D721Med (cell line): ENCODE measurements at regions not wholly inside any gene's neighbourhood (a gene's known extent, or its start where the extent isn't known, plus 50 kb on each side); places are given as distances from the start of the nearest gene placed in this dataset.

Experiments used
- DNase-seq: peaks from one replicate; pipeline ENCODE4 v3.0.0; 2011; ENCODE audit warnings: low spot score; ENCODE audit not compliant: insufficient read length
- FAIRE-seq: peaks from 2 replicates; lab custom pipeline; 2011; peaks lifted over from hg19 to GRCh38; lab: Jason Lieb, UNC
- CTCF ChIP-seq: IDR thresholded peaks from 2 replicates; pipeline ENCODE4 v1.5.1; 2012; ENCODE audit warnings: mild to moderate bottlenecking, control low read depth; ENCODE audit not compliant: insufficient read depth; ENCODE audit errors: missing control alignments

GRCh38 chr9:134967547-134967930 is 49.8 kb upstream of the FCN1 start:
- FAIRE-seq (no peak), DNase-seq (no peak)
- TF ChIP-seq CTCF, result no peak

GRCh38 chr9:134968011-134968822 is 50.5 kb upstream of the FCN1 start:
- no peak for FAIRE-seq

GRCh38 chr9:134968823-134969090 is 51.0 kb upstream of the FCN1 start:
- DNase-seq (no peak), FAIRE-seq (no peak)
- TF ChIP-seq CTCF, result no peak

More at GRCh38 chr9:134968011-134968822, 50.5 kb upstream of the FCN1 start:
- TF ChIP-seq CTCF, result no peak
- no peak for DNase-seq

GRCh38 chr9:134969156-134970045 is 51.7 kb upstream of the FCN1 start:
- TF ChIP-seq CTCF, result no peak
- FAIRE-seq, result no peak

GRCh38 chr9:134970198-134970597 is 52.5 kb upstream of the FCN1 start:
- DNase-seq (no peak), FAIRE-seq (no peak)
- no peak for TF ChIP-seq CTCF

More at GRCh38 chr9:134969156-134970045, 51.7 kb upstream of the FCN1 start:
- no peak for DNase-seq

- DNase-seq (no peak), FAIRE-seq (no peak)
- TF ChIP-seq CTCF, result no peak
Measured at GRCh38 chr9:134970719-134971118, 53.0 kb upstream of the FCN1 start.
